Uterus (tissue), 3 donors: ENCODE measurements at regions not wholly inside any gene's neighbourhood (a gene's known extent, or its start where the extent isn't known, plus 50 kb on each side); places are given as distances from the start of the nearest gene placed in this dataset.
"Not testable (repeated sequence)": the region's sequence is repeated elsewhere in the genome, so short reads cannot be mapped to it uniquely, and the experiment has no call there.

Source experiments
- DNase-seq, 2 donors: peaks; one replicate each; pipeline ENCODE4 v3.0.0-alpha.2; 2019 to 2020
- H3K27ac ChIP-seq, 2 donors: fragments of 200-600 bp; sonication (generic); 1 replicate in 1 of 2; 2 replicates in 1 of 2; pipeline ENCODE4 v1.5.1; 2016 to 2018
- H3K27me3 ChIP-seq, 2 donors: fragments of 200-600 bp; sonication (generic); one replicate each; pipeline ENCODE4 v1.5.1; 2018 to 2019; ENCODE audit warnings: control low read depth in 1 of 2
- H3K36me3 ChIP-seq, 2 donors: fragments of 200-600 bp; sonication (generic); one replicate each; pipeline ENCODE4 v1.5.1; 2019; ENCODE audit warnings: control low read depth in 1 of 2
- H3K4me1 ChIP-seq, 2 donors: fragments of 200-600 bp; sonication (generic); one replicate each; pipeline ENCODE4 v1.5.1; 2018 to 2019; ENCODE audit warnings: control low read depth in 1 of 2
- H3K4me3 ChIP-seq, 2 donors: fragments of 200-600 bp; sonication (generic); 1 replicate in 1 of 2; 2 replicates in 1 of 2; pipeline ENCODE4 v1.5.1; 2018 to 2019; ENCODE audit warnings: mild to moderate bottlenecking in 1 of 2
- H3K9me3 ChIP-seq, 2 donors: fragments of 200-600 bp; sonication (generic); one replicate each; pipeline ENCODE4 v1.5.1; 2019; ENCODE audit warnings: control low read depth in 1 of 2
- CTCF ChIP-seq, 4 experiments: fragments of 200-600 bp in 2 of 4; fragments of 450-650 bp in 2 of 4; sonication (generic) in 2 of 4; IDR thresholded peaks; one replicate each; pipeline ENCODE4 v1.5.1; 2016 to 2019; ENCODE audit warnings: antibody characterized with exemption in 4 of 4, mild to moderate bottlenecking in 2 of 4, moderate library complexity in 1 of 4
- POLR2A ChIP-seq, 2 donors: fragments of 450-650 bp; IDR thresholded peaks; one replicate each; pipeline ENCODE4 v1.6.1; 2016; ENCODE audit warnings: antibody characterized with exemption in 2 of 2, mild to moderate bottlenecking in 1 of 2, moderate library complexity in 1 of 2
- intact Hi-C: fragments of 100-400 bp; cut with DNase I; formaldehyde crosslinking; loops from one replicate; pipeline ENCODE4 v1.15.1; 2023; ENCODE audit warnings: low total_unique reads
- donor health status: DM: yes; HTN: yes; CAD: no.

DNA sequence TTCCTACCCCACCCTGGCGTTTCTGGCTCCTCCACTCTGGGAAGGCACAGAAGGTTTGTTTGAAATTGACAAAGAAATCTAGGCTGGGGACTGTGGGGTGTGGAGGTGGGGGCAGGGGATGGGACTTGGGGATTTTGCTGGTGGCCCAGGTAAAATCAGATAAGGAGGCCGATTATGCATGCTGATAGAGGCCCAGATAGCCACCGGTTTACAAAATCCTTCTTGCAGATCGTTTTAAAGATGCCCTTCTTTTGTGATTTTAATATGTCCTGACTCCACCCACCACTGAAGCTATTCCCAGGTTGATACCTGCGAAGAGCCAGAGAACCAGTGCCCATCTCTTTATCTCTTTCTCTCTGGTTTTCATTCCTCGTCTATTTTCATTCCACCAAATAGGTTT, 104.9 kb downstream of the TFAP2C start:
- Histone ChIP-seq H3K9me3 (no peaks in the 10 kb centered on the region), H3K27me3 (no peaks in the 10 kb centered on the region), H3K27ac (no peak overlapping the region), H3K36me3 (no peaks in the 10 kb centered on the region), H3K4me1 (no peaks in the 10 kb centered on the region), H3K4me3 (no peak overlapping the region)
- intact Hi-C loops, result no loop called here
- TF ChIP-seq CTCF (IDR thresholded peaks at IDR 0.05) (no peak), POLR2A (IDR thresholded peaks at IDR 0.05) (no peak)
- DNase-seq, result no peak

- Histone ChIP-seq H3K9me3 (no peaks in the 10 kb centered on the region), H3K27ac (no peak overlapping the region), H3K27me3 (no peaks in the 10 kb centered on the region), H3K36me3 (no peaks in the 10 kb centered on the region), H3K4me3 (no peak overlapping the region), H3K4me1 (no peaks in the 10 kb centered on the region)
- intact Hi-C loops, result no loop called here
- no peak for TF ChIP-seq POLR2A (IDR thresholded peaks at IDR 0.05)
- no peak for TF ChIP-seq CTCF (IDR thresholded peaks at IDR 0.05)
- no peak for DNase-seq
These were observed 106.1 kb downstream of the TFAP2C start for GRCh38 chr20:56735084-56735642.

DNA sequence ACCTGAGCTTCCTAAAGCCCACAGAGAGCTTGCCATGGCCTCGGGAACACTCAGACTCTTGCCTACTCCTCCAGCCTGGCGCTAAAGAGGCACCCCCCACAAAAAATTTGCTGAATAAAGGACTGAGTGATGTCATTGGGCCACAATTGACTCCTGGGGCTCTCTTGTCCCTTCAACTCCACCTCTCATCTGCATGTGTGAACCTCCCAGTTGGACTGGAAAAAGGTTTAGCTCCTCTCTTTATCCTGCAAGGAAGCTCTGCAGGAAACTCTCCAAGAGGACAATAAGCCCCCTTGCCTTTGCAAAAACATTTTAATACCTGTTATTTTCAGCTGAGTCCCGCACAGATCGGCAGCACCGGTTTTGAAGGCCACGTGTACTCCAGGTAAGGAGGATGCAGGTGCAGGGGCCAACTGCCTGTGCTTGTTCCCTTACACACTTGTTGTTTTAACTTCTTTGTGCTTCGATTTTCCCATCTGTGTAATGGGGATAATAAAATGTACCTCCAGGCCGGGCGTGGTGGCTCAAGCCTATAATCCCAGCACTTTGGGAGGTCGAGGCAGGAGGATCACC, 107.3 kb downstream of the TFAP2C start:
- Histone ChIP-seq H3K4me3 (no peak overlapping the region), H3K36me3 (no peaks in the 10 kb centered on the region), H3K4me1 (no peaks in the 10 kb centered on the region), H3K27me3 (no peaks in the 10 kb centered on the region), H3K27ac (no peak overlapping the region), H3K9me3 (no peaks in the 10 kb centered on the region)
- DNase-seq, result no peak
- TF ChIP-seq POLR2A (IDR thresholded peaks at IDR 0.05), result no peak
- no peak for TF ChIP-seq CTCF (IDR thresholded peaks at IDR 0.05)
- intact Hi-C loops, result no loop called here

GRCh38 chr20:56744325-56744821, 115.3 kb downstream of the TFAP2C start:
- H3K36me3 ChIP-seq, DNase-seq, H3K4me3 ChIP-seq, H3K4me1 ChIP-seq, H3K27me3 ChIP-seq, H3K9me3 ChIP-seq, intact Hi-C loops, H3K27ac ChIP-seq: not testable (repeated sequence)

DNA sequence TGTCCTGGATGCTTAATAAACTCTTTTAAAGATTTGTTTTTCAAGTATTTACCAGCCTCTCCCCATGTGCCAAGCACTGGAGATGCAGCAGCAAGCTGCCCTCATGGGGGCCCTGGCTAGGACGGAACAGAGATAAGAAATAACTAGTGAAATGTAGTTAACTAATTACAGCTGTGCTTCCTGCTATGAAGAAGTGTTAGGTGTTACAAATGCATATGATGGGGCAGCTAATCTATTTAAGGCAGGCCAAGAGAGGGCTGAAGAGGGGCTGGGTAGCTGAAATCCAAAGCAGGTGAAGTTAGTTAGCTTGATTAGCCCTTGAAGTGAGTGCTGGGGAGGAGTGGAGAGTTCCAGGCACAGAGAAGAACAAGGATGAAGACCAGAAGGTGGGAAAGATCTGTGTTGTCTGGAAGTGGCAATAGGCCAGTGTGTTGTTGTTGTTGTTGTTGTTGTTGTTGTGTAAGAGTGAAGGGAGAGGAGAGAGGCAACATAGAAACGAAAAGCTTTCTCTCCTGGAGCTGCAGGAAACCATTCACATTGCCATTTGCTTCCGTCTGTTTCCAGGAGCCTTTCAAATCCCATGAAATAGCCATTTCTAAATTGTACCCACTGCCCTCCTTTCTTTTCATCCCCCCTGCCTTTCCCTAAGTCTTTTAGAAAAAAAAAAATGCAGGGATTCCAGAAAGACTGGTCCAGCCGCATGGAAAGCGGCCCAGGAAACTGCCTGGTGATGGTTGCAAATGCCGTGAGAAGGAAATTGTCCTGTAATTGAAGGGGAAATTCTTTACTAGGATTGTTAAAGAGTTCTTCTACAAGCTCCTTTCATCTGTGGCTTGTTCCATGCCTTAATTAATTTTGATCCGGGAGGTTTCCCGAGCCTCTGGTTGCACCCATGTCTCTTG, 119.6 kb downstream of the TFAP2C start:
- Histone ChIP-seq H3K4me3 (no peak overlapping the region), H3K4me1 (no peaks in the 10 kb centered on the region), H3K36me3 (no peaks in the 10 kb centered on the region), H3K27me3 (no peaks in the 10 kb centered on the region), H3K9me3 (no peaks in the 10 kb centered on the region), H3K27ac (no peak overlapping the region)
- DNase-seq, result no peak
- TF ChIP-seq POLR2A (IDR thresholded peaks at IDR 0.05) (no peak), CTCF (IDR thresholded peaks at IDR 0.05) (no peak)
- intact Hi-C loops, result no loop called here
